HG02852 (cell line): ENCODE measurements at regions not wholly inside any gene's neighbourhood (a gene's known extent, or its start where the extent isn't known, plus 50 kb on each side); places are given as distances from the start of the nearest gene placed in this dataset.
"Not testable (repeated sequence)": the region's sequence is repeated elsewhere in the genome, so short reads cannot be mapped to it uniquely, and the experiment has no call there.

Source experiments
- ATAC-seq: cut with Tn5 transposase; IDR thresholded peaks from one replicate; pipeline ENCODE4 v1.9.1; 2021; ENCODE audit warnings: mild to moderate bottlenecking, moderate library complexity; ENCODE audit not compliant: unreplicated experiment

- not testable (repeated sequence) for ATAC-seq
These were observed 667.1 kb downstream of the PRIM2 start for GRCh38 chr6:57984575-57984974.

- ATAC-seq, result not testable (repeated sequence)
These were observed 668.3 kb downstream of the PRIM2 start for GRCh38 chr6:57985734-57986133.

- ATAC-seq, result peak; percentile 100
These were observed 669.2 kb downstream of the PRIM2 start for GRCh38 chr6:57986584-57986983.

GRCh38 chr6:57989520-57990080, 672.2 kb downstream of the PRIM2 start:
- ATAC-seq, result not testable (repeated sequence)

GRCh38 chr6:57998858-57999619, 681.6 kb downstream of the PRIM2 start:
- not testable (repeated sequence) for ATAC-seq

GRCh38 chr6:58000233-58000632, 682.8 kb downstream of the PRIM2 start:
- ATAC-seq, result not testable (repeated sequence)

- not testable (repeated sequence) for ATAC-seq
These were observed 686.2 kb downstream of the PRIM2 start for GRCh38 chr6:58003417-58004167.

- ATAC-seq, result not testable (repeated sequence)
These were observed 690.0 kb downstream of the PRIM2 start for GRCh38 chr6:58007334-58008000.

GRCh38 chr6:58008001-58008335, 690.5 kb downstream of the PRIM2 start:
- not testable (repeated sequence) for ATAC-seq

GRCh38 chr6:58011954-58012600, 694.6 kb downstream of the PRIM2 start:
- ATAC-seq, result not testable (repeated sequence)

- not testable (repeated sequence) for ATAC-seq
These were observed 699.2 kb downstream of the PRIM2 start for GRCh38 chr6:58016614-58017013.

- ATAC-seq, result not testable (repeated sequence)
These were observed 710.8 kb downstream of the PRIM2 start for GRCh38 chr6:58028188-58028587.

GRCh38 chr6:58038213-58038612, 720.8 kb downstream of the PRIM2 start:
- not testable (repeated sequence) for ATAC-seq

GRCh38 chr6:58046584-58046983, 729.2 kb downstream of the PRIM2 start:
- ATAC-seq, result not testable (repeated sequence)

- not testable (repeated sequence) for ATAC-seq
These were observed 730.0 kb downstream of the PRIM2 start for GRCh38 chr6:58047389-58047788.

GRCh38 chr6:58047865-58048264, 730.4 kb downstream of the PRIM2 start:
- ATAC-seq, result not testable (repeated sequence)

- not testable (repeated sequence) for ATAC-seq
These were observed 738.2 kb downstream of the PRIM2 start for GRCh38 chr6:58055465-58056176.

GRCh38 chr6:58059701-58060100, 742.3 kb downstream of the PRIM2 start:
- ATAC-seq, result not testable (repeated sequence)

- ATAC-seq, result not testable (repeated sequence)
These were observed 746.1 kb downstream of the PRIM2 start for GRCh38 chr6:58063542-58063941.
